ENCODE measurements at regions not wholly inside any gene's neighbourhood (a gene's known extent, or its start where the extent isn't known, plus 50 kb on each side); places are given as distances from the start of the nearest gene placed in this dataset.

DNA sequence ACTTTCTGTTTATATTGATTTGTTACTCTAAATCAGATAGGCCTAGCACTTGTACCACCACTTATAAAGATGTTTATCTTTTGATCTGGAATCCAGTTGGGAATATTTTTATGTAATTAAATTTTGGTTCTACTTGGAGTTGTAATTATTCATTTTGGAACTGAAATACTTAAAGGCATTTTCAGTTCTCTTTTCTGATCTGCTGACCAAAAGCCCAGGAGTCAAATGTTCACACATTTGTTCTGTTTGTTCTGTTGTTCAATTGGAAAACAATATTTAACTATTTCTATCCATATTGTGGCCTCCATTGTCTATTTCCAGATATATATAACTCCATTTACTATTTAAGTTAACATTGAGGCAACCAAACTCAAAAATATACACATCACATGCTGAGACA lies 912.4 kb upstream of the EPHA6 start:
- H3K9me3 Mint-ChIP-seq (ENCODE audit: low read depth) = no peaks in the 10 kb centered on the region
- H3K36me3 Mint-ChIP-seq (ENCODE audit: insufficient read depth) = no peaks in the 10 kb centered on the region
- no peak for DNase-seq (ENCODE audit: low spot score, unreplicated experiment)
- TF ChIP-seq, protein P1, sequence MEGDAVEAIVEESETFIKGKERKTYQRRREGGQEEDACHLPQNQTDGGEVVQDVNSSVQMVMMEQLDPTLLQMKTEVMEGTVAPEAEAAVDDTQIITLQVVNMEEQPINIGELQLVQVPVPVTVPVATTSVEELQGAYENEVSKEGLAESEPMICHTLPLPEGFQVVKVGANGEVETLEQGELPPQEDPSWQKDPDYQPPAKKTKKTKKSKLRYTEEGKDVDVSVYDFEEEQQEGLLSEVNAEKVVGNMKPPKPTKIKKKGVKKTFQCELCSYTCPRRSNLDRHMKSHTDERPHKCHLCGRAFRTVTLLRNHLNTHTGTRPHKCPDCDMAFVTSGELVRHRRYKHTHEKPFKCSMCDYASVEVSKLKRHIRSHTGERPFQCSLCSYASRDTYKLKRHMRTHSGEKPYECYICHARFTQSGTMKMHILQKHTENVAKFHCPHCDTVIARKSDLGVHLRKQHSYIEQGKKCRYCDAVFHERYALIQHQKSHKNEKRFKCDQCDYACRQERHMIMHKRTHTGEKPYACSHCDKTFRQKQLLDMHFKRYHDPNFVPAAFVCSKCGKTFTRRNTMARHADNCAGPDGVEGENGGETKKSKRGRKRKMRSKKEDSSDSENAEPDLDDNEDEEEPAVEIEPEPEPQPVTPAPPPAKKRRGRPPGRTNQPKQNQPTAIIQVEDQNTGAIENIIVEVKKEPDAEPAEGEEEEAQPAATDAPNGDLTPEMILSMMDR (IDR thresholded peaks at IDR 0.05; ENCODE audit: unreplicated experiment) = no peak
- no peaks in the 10 kb centered on the region for H3K4me1 Mint-ChIP-seq (ENCODE audit: low read depth)
- H3K27ac Mint-ChIP-seq = no peak overlapping the region
- H3K27me3 Mint-ChIP-seq = no peaks in the 10 kb centered on the region
- no peak overlapping the region for H3K4me3 Mint-ChIP-seq (ENCODE audit: low read depth)

DNA sequence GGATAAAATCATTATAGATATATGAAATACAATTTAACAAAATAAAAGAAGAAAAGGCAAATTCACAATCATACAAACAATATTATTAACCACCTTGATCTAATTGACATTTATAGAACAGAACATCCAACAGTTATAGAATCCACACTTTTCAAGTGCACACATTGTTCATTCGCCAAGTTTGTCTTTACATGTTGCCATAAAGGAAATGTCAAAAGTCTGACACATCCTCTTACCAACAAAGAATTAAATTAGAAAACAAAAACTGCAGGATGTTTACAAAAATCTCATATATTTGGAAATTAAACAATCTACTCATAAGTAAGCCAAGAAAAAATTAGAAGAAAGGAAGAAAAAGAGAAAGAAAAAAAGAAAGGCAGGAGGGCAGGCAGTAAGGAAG lies 909.2 kb upstream of the EPHA6 start:
- TF ChIP-seq, protein P1 (IDR thresholded peaks at IDR 0.05; ENCODE audit: unreplicated experiment) = no peak
- Mint-ChIP-seq H3K27me3 (no peaks in the 10 kb centered on the region), H3K27ac (no peak overlapping the region), H3K36me3 (ENCODE audit: insufficient read depth) (no peaks in the 10 kb centered on the region), H3K4me3 (ENCODE audit: low read depth) (no peak overlapping the region), H3K9me3 (ENCODE audit: low read depth) (no peaks in the 10 kb centered on the region), H3K4me1 (ENCODE audit: low read depth) (no peaks in the 10 kb centered on the region)
- DNase-seq (ENCODE audit: low spot score, unreplicated experiment) = no peak

DNA sequence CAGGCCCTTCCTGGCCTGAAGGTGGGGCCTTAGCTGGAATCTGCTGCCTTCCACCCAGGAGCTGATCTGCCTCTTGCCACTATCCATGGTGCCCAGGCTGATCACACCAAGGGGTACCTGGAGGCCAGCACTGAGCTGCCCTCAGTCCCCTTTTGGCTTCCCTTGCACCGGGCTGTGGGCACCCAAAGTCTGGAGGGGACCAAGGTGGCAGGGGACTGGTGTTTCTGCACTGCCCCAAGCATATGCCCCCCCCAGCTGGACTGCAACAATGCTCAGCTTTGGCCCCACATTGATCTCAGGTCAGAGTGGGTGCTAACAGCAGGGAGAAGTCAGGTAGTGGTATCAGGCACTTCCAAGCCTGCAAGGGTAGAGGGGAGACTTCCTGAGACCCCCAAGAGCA lies 902.6 kb upstream of the EPHA6 start:
- no peak overlapping the region for H3K27ac Mint-ChIP-seq

DNA sequence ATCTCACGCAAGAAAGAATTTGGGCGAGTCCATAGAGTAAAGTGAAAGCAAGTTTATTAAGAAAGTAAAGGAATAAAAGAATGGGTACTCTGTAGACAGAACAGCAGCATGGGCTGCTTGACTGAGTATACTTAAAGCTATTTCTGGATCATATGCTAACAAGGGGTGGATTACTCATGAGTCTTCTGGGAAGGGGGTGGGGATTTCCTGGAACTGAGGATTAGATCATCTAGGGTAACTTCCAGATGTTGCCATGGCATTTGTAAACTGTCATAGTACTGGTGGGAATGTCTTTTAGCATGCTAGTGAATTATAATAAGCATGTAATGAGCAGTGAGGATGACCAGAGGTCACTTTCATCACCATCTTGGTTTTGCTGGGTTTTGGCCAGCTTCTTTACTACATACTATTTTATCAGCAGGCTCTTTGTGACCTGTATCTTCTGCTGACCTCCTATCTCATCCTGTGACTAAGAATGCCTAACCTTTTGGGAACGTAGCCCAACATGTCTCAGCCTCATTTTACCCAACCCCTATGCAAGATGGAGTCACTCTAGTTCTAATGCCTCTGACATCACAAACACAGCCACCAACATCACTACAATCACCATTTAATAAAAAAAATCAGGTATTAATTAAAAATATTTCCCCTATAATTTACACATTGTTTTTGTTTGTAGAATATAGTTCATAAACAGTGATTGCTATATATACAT lies 890.7 kb upstream of the EPHA6 start:
- H3K27me3 Mint-ChIP-seq = no peaks in the 10 kb centered on the region
- no peak overlapping the region for H3K4me3 Mint-ChIP-seq (ENCODE audit: low read depth)
- TF ChIP-seq, protein P1 (IDR thresholded peaks at IDR 0.05; ENCODE audit: unreplicated experiment) = no peak
- H3K36me3 Mint-ChIP-seq (ENCODE audit: insufficient read depth) = no peaks in the 10 kb centered on the region
- no peak overlapping the region for H3K27ac Mint-ChIP-seq
- H3K4me1 Mint-ChIP-seq (ENCODE audit: low read depth) = peaks cover 7% of the 10 kb centered on the region
- H3K9me3 Mint-ChIP-seq (ENCODE audit: low read depth) = peaks cover 15% of the 10 kb centered on the region
- DNase-seq (ENCODE audit: low spot score, unreplicated experiment) = no peak

More for the DNA sequence above, 902.6 kb upstream of the EPHA6 start:
- H3K4me1 Mint-ChIP-seq (ENCODE audit: low read depth) = no peaks in the 10 kb centered on the region
- no peak for DNase-seq (ENCODE audit: low spot score, unreplicated experiment)
- H3K27me3 Mint-ChIP-seq = no peaks in the 10 kb centered on the region
- TF ChIP-seq, protein P1 (IDR thresholded peaks at IDR 0.05; ENCODE audit: unreplicated experiment) = no peak
- H3K9me3 Mint-ChIP-seq (ENCODE audit: low read depth) = peaks cover 3% of the 10 kb centered on the region
- H3K4me3 Mint-ChIP-seq (ENCODE audit: low read depth) = no peak overlapping the region
- no peaks in the 10 kb centered on the region for H3K36me3 Mint-ChIP-seq (ENCODE audit: insufficient read depth)

DNA sequence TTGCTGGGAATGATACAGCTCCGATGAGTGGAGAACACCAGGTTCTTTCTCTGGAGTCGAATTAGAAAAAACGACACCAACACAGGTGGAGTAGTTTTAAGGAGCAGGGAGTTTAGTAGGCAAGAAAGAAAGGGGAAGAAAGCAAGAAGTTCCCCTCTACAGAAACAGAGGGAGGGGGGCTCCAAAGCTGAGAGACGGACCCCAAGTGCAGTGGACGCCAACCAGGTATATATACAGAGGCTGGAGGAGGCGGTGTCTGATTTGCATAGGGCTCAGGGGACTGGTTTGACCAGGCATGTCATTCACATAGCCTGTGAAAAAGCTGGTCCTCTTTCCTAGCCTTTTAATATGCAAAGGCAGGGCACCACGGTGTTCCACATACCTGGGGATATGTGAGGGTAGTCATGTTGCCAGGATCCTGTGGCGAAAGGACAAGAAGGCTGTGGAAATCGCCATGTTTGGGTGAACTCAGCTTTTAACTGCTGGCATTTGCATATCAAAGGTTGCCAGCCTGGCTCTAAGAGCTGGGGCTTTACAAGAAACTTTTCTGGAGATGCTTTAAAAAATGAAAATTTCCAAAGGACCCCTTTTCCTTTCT lies 887.4 kb upstream of the EPHA6 start:
- Mint-ChIP-seq H3K4me1 (ENCODE audit: low read depth) (peaks cover 4% of the 10 kb centered on the region), H3K9me3 (ENCODE audit: low read depth) (peaks cover 12% of the 10 kb centered on the region), H3K27me3 (no peaks in the 10 kb centered on the region), H3K27ac (no peak overlapping the region), H3K4me3 (ENCODE audit: low read depth) (no peak overlapping the region), H3K36me3 (ENCODE audit: insufficient read depth) (no peaks in the 10 kb centered on the region)
- TF ChIP-seq, protein P1 (IDR thresholded peaks at IDR 0.05; ENCODE audit: unreplicated experiment) = no peak
- DNase-seq (ENCODE audit: low spot score, unreplicated experiment) = no peak

All from progenitor cell of endocrine pancreas (in vitro differentiated cells).